Left lung (tissue), 4 donors: ENCODE measurements at regions not wholly inside any gene's neighbourhood (a gene's known extent, or its start where the extent isn't known, plus 50 kb on each side); places are given as distances from the start of the nearest gene placed in this dataset.

ENCODE experiments used
- ATAC-seq: fragments of 200-7000 bp; cut with Tn5 transposase; one replicate; pipeline ENCODE4 v1.9.1; 2020; ENCODE audit warnings: moderate library complexity
- DNase-seq, 4 donors: peaks; one replicate each; pipeline ENCODE4 v3.0.0-alpha.2; 2013 to 2020
- H3K27ac ChIP-seq, 2 donors: fragments of 200-600 bp; sonication (generic) in 1 of 2; one replicate each; pipeline versions ENCODE4 v1.5.0 to v1.8.0; 2020 to 2021
- H3K27me3 ChIP-seq, 2 donors: fragments of 200-600 bp; sonication (generic) in 1 of 2; one replicate each; pipeline versions ENCODE4 v1.5.0 to v1.8.0; 2020 to 2021
- H3K36me3 ChIP-seq, 2 donors: fragments of 200-600 bp; sonication (generic) in 1 of 2; one replicate each; pipeline versions ENCODE4 v1.5.0 to v1.8.0; 2020 to 2021
- H3K4me1 ChIP-seq, 2 donors: fragments of 200-600 bp; one replicate each; pipeline ENCODE4 v1.8.0; 2021
- H3K4me3 ChIP-seq, 2 donors: fragments of 200-600 bp; sonication (generic) in 1 of 2; one replicate each; pipeline versions ENCODE4 v1.5.0 to v1.8.0; 2020 to 2021; ENCODE audit warnings: mild to moderate bottlenecking in 1 of 2
- H3K9me3 ChIP-seq, 2 donors: fragments of 200-600 bp; sonication (generic) in 1 of 2; one replicate each; pipeline versions ENCODE4 v1.5.0 to v1.8.0; 2020 to 2021
- CTCF ChIP-seq, 2 donors: fragments of 200-600 bp; sonication (generic) in 1 of 2; IDR thresholded peaks; one replicate each; pipeline versions ENCODE4 v1.5.0 to v1.8.0; 2021; ENCODE audit warnings: antibody characterized with exemption in 2 of 2
- intact Hi-C, 2 donors: fragments of 100-400 bp; cut with DNase I; formaldehyde crosslinking; loops; one replicate each; pipeline versions ENCODE4 v1.11.2 to v1.14.2; 2022
- donor health status: DM: no; HTN: yes; CAD: no.
- donor health status: DM: no; HTN: no; CAD: no.

- Histone ChIP-seq H3K36me3 (no peaks in the 10 kb centered on the region), H3K27ac (no peak overlapping the region), H3K27me3 (no peaks in the 10 kb centered on the region), H3K9me3 (peaks cover 0 to 4% of the 10 kb centered on the region in 2 donors), H3K4me1 (no peaks in the 10 kb centered on the region), H3K4me3 (no peak overlapping the region)
- TF ChIP-seq CTCF (IDR thresholded peaks at IDR 0.05): no peak
- ATAC-seq (no peak), DNase-seq (no peak)
- intact Hi-C loops: no loop called here
These were observed 1038.0 kb upstream of the ATXN8OS start for GRCh38 chr13:69069554-69070133.

DNA sequence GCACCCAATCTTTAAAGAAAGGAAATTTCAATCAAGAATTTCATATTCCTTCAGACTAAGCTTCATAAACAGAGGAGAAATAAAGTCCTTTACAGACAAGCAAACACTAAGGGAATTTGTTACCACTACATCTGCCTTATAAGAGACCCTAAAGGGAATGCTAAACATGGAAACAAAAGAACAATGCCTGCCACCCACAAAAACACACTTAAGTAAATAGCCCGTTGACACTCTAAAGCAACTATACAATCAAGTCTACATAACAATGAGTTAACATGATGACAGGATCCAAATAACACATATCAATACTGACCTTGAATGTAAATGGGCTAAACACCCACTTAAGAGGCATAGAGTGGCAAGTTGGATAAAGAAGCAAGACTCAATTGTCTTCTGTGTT, 1056.9 kb upstream of the ATXN8OS start:
- intact Hi-C loops: no loop called here
- no peak overlapping the region for H3K4me3 ChIP-seq

GRCh38 chr13:69044629-69045028, 1063.0 kb upstream of the ATXN8OS start:
- no peak for ATAC-seq
- intact Hi-C loops: no loop called here
- TF ChIP-seq CTCF (IDR thresholded peaks at IDR 0.05): no peak

More for the DNA sequence above, 1056.9 kb upstream of the ATXN8OS start:
- Histone ChIP-seq H3K4me1 (no peaks in the 10 kb centered on the region), H3K27ac (no peak overlapping the region), H3K36me3 (no peaks in the 10 kb centered on the region), H3K27me3 (no peaks in the 10 kb centered on the region), H3K9me3 (peaks cover 0 to 27% of the 10 kb centered on the region in 2 donors)
- ATAC-seq: no peak
- no peak for DNase-seq
- no peak for TF ChIP-seq CTCF (IDR thresholded peaks at IDR 0.05)

DNA sequence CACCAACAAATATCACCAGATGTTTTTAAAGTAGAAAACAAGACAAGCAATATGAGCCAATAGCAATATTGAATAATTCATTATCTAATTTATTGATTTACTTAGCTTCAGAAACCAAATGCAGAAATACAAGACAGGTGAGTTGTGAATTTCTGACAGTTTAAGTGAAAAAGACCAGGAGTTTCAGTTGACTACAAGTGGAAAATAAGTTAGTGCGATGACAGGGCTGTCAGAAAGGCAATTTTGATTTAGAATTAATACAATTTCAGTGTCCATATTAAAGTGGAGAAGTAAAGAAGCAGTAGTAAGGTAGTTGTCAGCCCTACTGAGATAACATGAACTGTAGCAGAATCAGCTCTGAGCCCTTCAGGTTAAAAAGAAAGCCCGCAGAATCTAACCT, 1066.7 kb upstream of the ATXN8OS start:
- Histone ChIP-seq H3K4me1 (no peaks in the 10 kb centered on the region), H3K27ac (no peak overlapping the region), H3K4me3 (no peak overlapping the region), H3K9me3 (peaks cover 0 to 2% of the 10 kb centered on the region in 2 donors), H3K36me3 (no peaks in the 10 kb centered on the region), H3K27me3 (no peaks in the 10 kb centered on the region)
- no peak for TF ChIP-seq CTCF (IDR thresholded peaks at IDR 0.05)
- no peak for DNase-seq
- ATAC-seq: no peak
- intact Hi-C loops: no loop called here

More at GRCh38 chr13:69044629-69045028, 1063.0 kb upstream of the ATXN8OS start:
- no peaks in the 10 kb centered on the region for H3K4me1 ChIP-seq
- no peak overlapping the region for H3K27ac ChIP-seq
- no peak for DNase-seq
- no peak overlapping the region for H3K4me3 ChIP-seq
- H3K27me3 ChIP-seq: no peaks in the 10 kb centered on the region
- H3K9me3 ChIP-seq: peaks cover 0 to under 1% of the 10 kb centered on the region in 2 donors
- H3K36me3 ChIP-seq: no peaks in the 10 kb centered on the region

DNA sequence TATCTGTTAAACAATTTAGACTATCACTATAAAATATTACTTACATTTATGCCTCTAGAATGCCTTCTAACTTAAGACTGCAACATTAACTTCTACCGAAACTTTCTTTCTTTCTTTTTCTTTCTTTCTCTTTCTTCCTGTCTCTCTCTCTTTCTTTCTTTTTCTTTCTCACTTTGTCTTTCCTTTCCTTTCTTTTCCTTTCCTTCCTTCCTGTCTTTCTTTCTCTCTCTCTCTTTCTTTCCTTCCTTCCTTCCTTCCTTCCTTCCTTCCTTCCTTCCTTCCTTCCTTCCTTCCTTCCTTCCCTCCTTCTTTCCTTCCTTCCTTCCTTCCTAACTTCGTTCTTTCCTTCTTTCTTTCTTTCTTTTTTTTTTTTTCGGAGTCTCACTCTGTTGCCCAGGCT, 1071.9 kb upstream of the ATXN8OS start:
- no peak for DNase-seq
- intact Hi-C loops: no loop called here
- Histone ChIP-seq H3K27me3 (no peaks in the 10 kb centered on the region), H3K9me3 (peaks cover 0 to 8% of the 10 kb centered on the region in 2 donors), H3K4me1 (no peaks in the 10 kb centered on the region), H3K4me3 (no peak overlapping the region), H3K27ac (no peak overlapping the region), H3K36me3 (no peaks in the 10 kb centered on the region)
- TF ChIP-seq CTCF (IDR thresholded peaks at IDR 0.05): no peak
- no peak for ATAC-seq
